B cell (primary cell): ENCODE measurements at regions not wholly inside any gene's neighbourhood (a gene's known extent, or its start where the extent isn't known, plus 50 kb on each side); places are given as distances from the start of the nearest gene placed in this dataset.

Source experiments
- ATAC-seq: fragments of 200-7000 bp; cut with Tn5 transposase; one replicate; pipeline ENCODE4 v1.10.0; 2021; ENCODE audit warnings: low read depth, mild to moderate bottlenecking, moderate number of reproducible peaks, moderate library complexity
- CTCF ChIA-PET: fragments of 350-600 bp; sonication (Branson Sonifier 250); formaldehyde crosslinking; loops from one replicate; lab custom pipeline; 2021; ENCODE audit warnings: antibody characterized with exemption, inconsistent platforms; lab: Charles Lee
- POLR2A ChIA-PET: fragments of 350-600 bp; sonication (Branson Sonifier 250); formaldehyde crosslinking; loops from one replicate; lab custom pipeline; 2021; ENCODE audit warnings: antibody characterized with exemption; lab: Charles Lee
- DNase-seq: peaks from one replicate; pipeline ENCODE4 v3.0.0; 2013
- H2AFZ ChIP-seq: 2 replicates; pipeline ENCODE4 v1.6.1; 2012; ENCODE audit warnings: mild to moderate bottlenecking, low read depth, low read length; ENCODE audit not compliant: insufficient read depth, poor library complexity, severe bottlenecking
- H3K27ac ChIP-seq, 2 donors: 1 replicate in 1 of 2; 2 replicates in 1 of 2; pipeline ENCODE4 v1.5.1; 2012 to 2013; ENCODE audit warnings: low read length in 2 of 2, mild to moderate bottlenecking in 2 of 2, moderate library complexity in 1 of 2
- H3K27me3 ChIP-seq, 4 experiments: fragments of 200-600 bp in 1 of 4; sonication (generic) in 1 of 4; replicated peaks in 1 of 4; 1 replicate in 2 of 4; 2 replicates in 2 of 4; pipeline versions ENCODE4 v1.6.1 to v1.7.0; 2013 to 2016; ENCODE audit warnings: low read length in 3 of 4, mild to moderate bottlenecking in 2 of 4, mixed read lengths in 1 of 4, moderate library complexity in 1 of 4; ENCODE audit not compliant: insufficient read depth in 4 of 4, control insufficient read depth in 3 of 4; ENCODE audit errors: control extremely low read depth in 1 of 4
- H3K36me3 ChIP-seq, 2 experiments: replicated peaks in 1 of 2; 1 replicate in 1 of 2; 2 replicates in 1 of 2; pipeline versions ENCODE4 v1.6.1 to v1.7.1; 2013; ENCODE audit warnings: low read length in 1 of 2; ENCODE audit not compliant: insufficient read depth in 2 of 2, control insufficient read depth in 1 of 2; ENCODE audit errors: control extremely low read depth in 1 of 2, extremely low read depth in 1 of 2
- H3K4me1 ChIP-seq, 2 donors: fragments of 200-600 bp in 1 of 2; sonication (generic) in 1 of 2; 1 replicate in 1 of 2; 2 replicates in 1 of 2; pipeline versions ENCODE4 v1.5.1 to v1.6.1; 2013 to 2017; ENCODE audit warnings: low read length in 2 of 2; ENCODE audit not compliant: control insufficient read depth in 2 of 2, insufficient read depth in 2 of 2
- H3K4me2 ChIP-seq: replicated peaks from 2 replicates; pipeline ENCODE3; 2012; ENCODE audit warnings: mild to moderate bottlenecking, low read depth, low read length; ENCODE audit not compliant: poor library complexity, severe bottlenecking
- H3K4me3 ChIP-seq, 5 experiments: fragments of 200-600 bp in 1 of 5; sonication (generic) in 1 of 5; 1 replicate in 3 of 5; 2 replicates in 2 of 5; pipeline versions ENCODE4 v1.5.1 to v1.7.0; 2011 to 2016; ENCODE audit warnings: low read length in 4 of 5, mild to moderate bottlenecking in 4 of 5, low read depth in 2 of 5, control low read depth in 1 of 5, moderate library complexity in 1 of 5; ENCODE audit not compliant: insufficient read depth in 1 of 5; ENCODE audit errors: control extremely low read depth in 1 of 5, extremely low read depth in 1 of 5
- H3K79me2 ChIP-seq: fragments of 200-600 bp; sonication (generic); one replicate; pipeline ENCODE4 v1.6.0; 2016; ENCODE audit warnings: low read length; ENCODE audit not compliant: control insufficient read depth, insufficient read depth
- H3K9ac ChIP-seq: fragments of 200-600 bp; sonication (generic); 2 replicates; pipeline ENCODE4 v1.6.1; 2017; ENCODE audit warnings: mild to moderate bottlenecking, low read length, moderate library complexity
- H3K9me3 ChIP-seq, 3 donors: one replicate each; pipeline versions ENCODE4 v1.6.1 to v1.7.1; 2013; ENCODE audit warnings: low read length in 2 of 3; ENCODE audit not compliant: control insufficient read depth in 2 of 3, insufficient read depth in 1 of 3; ENCODE audit errors: control extremely low read depth in 1 of 3
- H4K20me1 ChIP-seq: 2 replicates; pipeline ENCODE4 v1.6.0; 2012; ENCODE audit warnings: mild to moderate bottlenecking, low read length; ENCODE audit not compliant: insufficient read depth, control insufficient read depth, poor library complexity, severe bottlenecking
- H3K27ac Mint-ChIP-seq: one replicate; pipeline ENCODE4 v1.8.0; 2021; ENCODE audit warnings: mixed read lengths
- H3K27me3 Mint-ChIP-seq: one replicate; pipeline ENCODE4 v1.8.0; 2021; ENCODE audit warnings: mixed read lengths
- H3K4me1 Mint-ChIP-seq: one replicate; pipeline ENCODE4 v1.8.0; 2021; ENCODE audit warnings: mixed read lengths
- H3K4me3 Mint-ChIP-seq: one replicate; pipeline ENCODE4 v1.8.0; 2021; ENCODE audit warnings: mixed read lengths
- H3K9me3 Mint-ChIP-seq: one replicate; pipeline ENCODE4 v1.8.0; 2022; ENCODE audit warnings: mixed read lengths; ENCODE audit not compliant: insufficient read depth
- CTCF ChIP-seq: fragments of 200-600 bp; IDR thresholded peaks from one replicate; pipeline ENCODE4 v1.8.0; 2022; ENCODE audit warnings: antibody characterized with exemption, mild to moderate bottlenecking
- EZH2 ChIP-seq: IDR thresholded peaks from 2 replicates; pipeline ENCODE4 v1.6.1; 2012; ENCODE audit warnings: borderline replicate concordance, low read depth, mild to moderate bottlenecking, moderate library complexity, low read length; ENCODE audit not compliant: insufficient read depth, poor library complexity, severe bottlenecking
- WGBS: methylation state at CpG from one replicate; pipeline ENCODE4 v1.1.5; 2013; ENCODE audit warnings: missing lambda C conversion rate; ENCODE audit not compliant: insufficient coverage; 5-methylcytosine and 5-hydroxymethylcytosine counted together
- intact Hi-C: fragments of 100-400 bp; cut with micrococcal nuclease; formaldehyde crosslinking; loops from one replicate; pipeline ENCODE4 v1.10.0; 2022

- Histone ChIP-seq H3K9me3 (peaks cover 0 to 6% (median 0%) of the 10 kb centered on the region in 3 donors), H3K27ac (no peak overlapping the region), H3K4me3 (no peak overlapping the region), H3K9ac (no peak overlapping the region), H3K4me1 (no peaks in the 10 kb centered on the region), H3K36me3 (no peaks in the 10 kb centered on the region), H3K4me2 (no peak overlapping the region), H3K79me2 (no peaks in the 10 kb centered on the region), H4K20me1 (no peaks in the 10 kb centered on the region), H3K27me3 (no peaks in the 10 kb centered on the region), H2AFZ (no peak overlapping the region)
- ChIA-PET POLR2A (no interaction called here), CTCF (interaction anchor here (7.0 kb wide), 1 partner anchor 13 kb away, joined by 36 read pairs; no protein-coding TSS in a partner anchor)
- DNase-seq (no peak), ATAC-seq (no peak)
- intact Hi-C loops = no loop called here
- Mint-ChIP-seq H3K9me3 (no peaks in the 10 kb centered on the region), H3K27me3 (peaks cover 37% of the 10 kb centered on the region), H3K27ac (no peak overlapping the region), H3K4me3 (no peak overlapping the region), H3K4me1 (no peaks in the 10 kb centered on the region)
- TF ChIP-seq CTCF (no peak), EZH2 (no peak)
- WGBS = 79% methylated on average over 10 of the region's 12 CpGs
Observed at GRCh38 chr10:118472415-118473304, 122.8 kb downstream of the PRLHR start.

GRCh38 chr10:118471863-118472262 lies 123.6 kb downstream of the PRLHR start:
- Histone ChIP-seq H3K79me2 (no peaks in the 10 kb centered on the region), H3K4me3 (no peak overlapping the region), H4K20me1 (no peaks in the 10 kb centered on the region), H2AFZ (no peak overlapping the region), H3K27me3 (peaks cover 0 to 3% (median 0%) of the 10 kb centered on the region in 4 experiments), H3K4me2 (no peak overlapping the region), H3K4me1 (no peaks in the 10 kb centered on the region), H3K9ac (no peak overlapping the region), H3K9me3 (peaks cover 0 to 6% (median 0%) of the 10 kb centered on the region in 3 donors), H3K36me3 (no peaks in the 10 kb centered on the region), H3K27ac (no peak overlapping the region)
- POLR2A ChIA-PET = no interaction called here
- intact Hi-C loops = no loop called here
- Mint-ChIP-seq H3K4me1 (no peaks in the 10 kb centered on the region), H3K27me3 (peaks cover 37% of the 10 kb centered on the region), H3K4me3 (no peak overlapping the region), H3K9me3 (no peaks in the 10 kb centered on the region), H3K27ac (no peak overlapping the region)
- WGBS = 90% methylated on average over 4 of the region's 4 CpGs
- DNase-seq (no peak), ATAC-seq (no peak)
- CTCF ChIA-PET = interaction anchor here (7.0 kb wide), 1 partner anchor 12 kb away, joined by 36 read pairs; no protein-coding TSS in a partner anchor
- no peak for TF ChIP-seq CTCF
- TF ChIP-seq EZH2 = no peak
